ENCODE measurements at regions not wholly inside any gene's neighbourhood (a gene's known extent, or its start where the extent isn't known, plus 50 kb on each side); places are given as distances from the start of the nearest gene placed in this dataset.

DNA sequence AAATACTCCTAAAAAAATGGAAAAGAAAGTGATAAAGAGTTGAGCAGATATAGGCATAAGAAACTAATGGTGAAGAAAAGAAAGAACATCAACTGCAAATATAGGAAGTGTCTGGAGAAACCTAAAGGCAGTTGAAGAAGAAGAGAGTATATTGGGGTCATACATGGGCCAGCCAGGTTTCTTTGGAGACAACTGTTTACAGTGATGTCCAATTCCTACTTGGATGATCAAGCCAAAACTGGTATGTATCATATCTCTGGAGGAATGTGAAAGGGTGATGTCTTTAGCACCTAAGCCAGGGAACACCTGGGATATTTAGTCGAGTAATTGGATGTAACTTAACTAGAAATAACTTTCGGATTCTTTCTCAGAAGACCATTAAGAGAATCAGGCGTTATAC, 129.3 kb upstream of the FLRT2 start:
- TF ChIP-seq, protein P1, sequence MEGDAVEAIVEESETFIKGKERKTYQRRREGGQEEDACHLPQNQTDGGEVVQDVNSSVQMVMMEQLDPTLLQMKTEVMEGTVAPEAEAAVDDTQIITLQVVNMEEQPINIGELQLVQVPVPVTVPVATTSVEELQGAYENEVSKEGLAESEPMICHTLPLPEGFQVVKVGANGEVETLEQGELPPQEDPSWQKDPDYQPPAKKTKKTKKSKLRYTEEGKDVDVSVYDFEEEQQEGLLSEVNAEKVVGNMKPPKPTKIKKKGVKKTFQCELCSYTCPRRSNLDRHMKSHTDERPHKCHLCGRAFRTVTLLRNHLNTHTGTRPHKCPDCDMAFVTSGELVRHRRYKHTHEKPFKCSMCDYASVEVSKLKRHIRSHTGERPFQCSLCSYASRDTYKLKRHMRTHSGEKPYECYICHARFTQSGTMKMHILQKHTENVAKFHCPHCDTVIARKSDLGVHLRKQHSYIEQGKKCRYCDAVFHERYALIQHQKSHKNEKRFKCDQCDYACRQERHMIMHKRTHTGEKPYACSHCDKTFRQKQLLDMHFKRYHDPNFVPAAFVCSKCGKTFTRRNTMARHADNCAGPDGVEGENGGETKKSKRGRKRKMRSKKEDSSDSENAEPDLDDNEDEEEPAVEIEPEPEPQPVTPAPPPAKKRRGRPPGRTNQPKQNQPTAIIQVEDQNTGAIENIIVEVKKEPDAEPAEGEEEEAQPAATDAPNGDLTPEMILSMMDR (IDR thresholded peaks at IDR 0.05) = no peak
- no peak for TF ChIP-seq POLR2AphosphoS5 (IDR thresholded peaks at IDR 0.05)

All from transverse colon (tissue), 4 donors.